ENCODE measurements at regions not wholly inside any gene's neighbourhood (a gene's known extent, or its start where the extent isn't known, plus 50 kb on each side); places are given as distances from the start of the nearest gene placed in this dataset.

- no peak for DNase-seq
These were observed 428.2 kb upstream of the RGMA start for GRCh38 chr15:93517176-93517575.

- DNase-seq = peak; percentile 48
These were observed 426.4 kb upstream of the RGMA start for GRCh38 chr15:93515256-93516051.

GRCh38 chr15:93506646-93507045 is 417.6 kb upstream of the RGMA start:
- DNase-seq = no peak

- no peak for DNase-seq
These were observed 416.5 kb upstream of the RGMA start for GRCh38 chr15:93505506-93505905.

- DNase-seq = peak; percentile 34
These were observed 412.9 kb upstream of the RGMA start for GRCh38 chr15:93501946-93502345.

- DNase-seq = no peak
These were observed 411.1 kb upstream of the RGMA start for GRCh38 chr15:93500155-93500554.

GRCh38 chr15:93497291-93497690 is 408.3 kb upstream of the RGMA start:
- peak; percentile 71 for DNase-seq

- peak; percentile 26 for DNase-seq
These were observed 407.9 kb upstream of the RGMA start for GRCh38 chr15:93496888-93497287.

- no peak for DNase-seq
These were observed 407.0 kb upstream of the RGMA start for GRCh38 chr15:93495799-93496637.

- DNase-seq = no peak
These were observed 404.2 kb upstream of the RGMA start for GRCh38 chr15:93493172-93493571.

GRCh38 chr15:93491291-93491690 is 402.3 kb upstream of the RGMA start:
- DNase-seq = no peak

- DNase-seq = no peak
These were observed 399.3 kb upstream of the RGMA start for GRCh38 chr15:93488296-93488713.

GRCh38 chr15:93486407-93487117 is 397.6 kb upstream of the RGMA start:
- DNase-seq = no peak

- DNase-seq = peak; percentile 13
These were observed 396.7 kb upstream of the RGMA start for GRCh38 chr15:93485438-93486327.

- no peak for DNase-seq
These were observed 394.9 kb upstream of the RGMA start for GRCh38 chr15:93483923-93484322.

- DNase-seq = no peak
These were observed 393.7 kb upstream of the RGMA start for GRCh38 chr15:93482731-93483130.

- no peak for DNase-seq
These were observed 390.7 kb upstream of the RGMA start for GRCh38 chr15:93479715-93480114.

GRCh38 chr15:93478947-93479346 is 389.9 kb upstream of the RGMA start:
- no peak for DNase-seq

GRCh38 chr15:93477721-93478120 is 388.7 kb upstream of the RGMA start:
- no peak for DNase-seq

- no peak for DNase-seq
These were observed 388.2 kb upstream of the RGMA start for GRCh38 chr15:93477188-93477587.

GRCh38 chr15:93476491-93477177 is 387.6 kb upstream of the RGMA start:
- DNase-seq = no peak

- no peak for DNase-seq
These were observed 385.7 kb upstream of the RGMA start for GRCh38 chr15:93474728-93475127.

All from fibroblast of upper back skin (primary cell).